GM12892 (cell line): ENCODE measurements at regions not wholly inside any gene's neighbourhood (a gene's known extent, or its start where the extent isn't known, plus 50 kb on each side); places are given as distances from the start of the nearest gene placed in this dataset.

ENCODE experiments used
- DNase-seq: peaks from one replicate; pipeline ENCODE4 v3.0.0; 2011; ENCODE audit not compliant: insufficient read length
- FAIRE-seq: peaks from 2 replicates; lab custom pipeline; 2011; peaks lifted over from hg19 to GRCh38; lab: Jason Lieb, UNC
- POLR2A ChIP-seq: IDR thresholded peaks from 2 replicates; pipeline ENCODE4 v1.6.1; 2011; ENCODE audit warnings: low read depth, low read length, control low read depth
- POLR2AphosphoS5 ChIP-seq: IDR thresholded peaks from 2 replicates; pipeline ENCODE4 v1.6.1; 2011; ENCODE audit warnings: low read depth, low read length, control low read depth
- TAF1 ChIP-seq: IDR thresholded peaks from 2 replicates; pipeline ENCODE4 v1.6.1; 2011; ENCODE audit warnings: low read depth, mild to moderate bottlenecking, control low read depth, low read length, borderline replicate concordance

DNA sequence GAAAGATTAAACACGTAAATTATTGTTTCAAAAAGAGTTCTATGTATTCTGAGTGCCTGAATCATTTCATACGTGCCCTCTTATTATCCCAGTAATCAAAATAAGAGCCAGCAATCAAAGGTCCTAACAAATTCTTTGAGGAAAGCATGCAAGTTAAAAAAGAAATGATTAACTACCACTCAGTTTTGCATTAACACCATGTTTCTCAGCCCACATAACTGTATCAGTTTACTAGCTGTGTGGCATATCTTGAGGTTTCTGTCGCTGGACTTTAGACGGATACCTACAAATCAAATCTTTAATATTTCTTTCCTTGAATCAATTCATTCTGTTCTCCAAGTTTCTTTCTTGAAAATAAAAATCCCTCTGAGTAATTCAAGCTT lies 668.9 kb upstream of the CHAC2 start:
- no peak for DNase-seq
- no peak for FAIRE-seq
- no peak for TF ChIP-seq TAF1

DNA sequence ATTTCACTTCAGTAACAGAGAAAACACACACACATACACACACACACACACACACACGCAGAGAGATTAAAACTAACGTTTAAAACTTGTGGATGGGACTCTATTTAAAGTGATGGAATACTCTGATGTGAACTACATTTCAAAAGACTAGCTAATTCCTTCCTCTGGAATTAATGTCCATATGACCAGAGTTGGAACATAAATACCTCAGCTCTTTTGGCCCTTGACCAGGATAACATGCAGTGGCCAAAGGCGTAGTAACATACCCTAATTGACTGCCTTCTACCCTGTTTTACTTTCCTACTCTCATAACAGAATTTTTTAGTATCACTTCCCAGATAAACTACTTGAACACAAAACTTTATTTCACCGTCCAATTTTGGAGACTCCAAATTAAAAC lies 671.3 kb upstream of the CHAC2 start:
- TF ChIP-seq TAF1 = no peak
- TF ChIP-seq POLR2AphosphoS5 = no peak
- TF ChIP-seq POLR2A = no peak
- no peak for DNase-seq
- FAIRE-seq = no peak

DNA sequence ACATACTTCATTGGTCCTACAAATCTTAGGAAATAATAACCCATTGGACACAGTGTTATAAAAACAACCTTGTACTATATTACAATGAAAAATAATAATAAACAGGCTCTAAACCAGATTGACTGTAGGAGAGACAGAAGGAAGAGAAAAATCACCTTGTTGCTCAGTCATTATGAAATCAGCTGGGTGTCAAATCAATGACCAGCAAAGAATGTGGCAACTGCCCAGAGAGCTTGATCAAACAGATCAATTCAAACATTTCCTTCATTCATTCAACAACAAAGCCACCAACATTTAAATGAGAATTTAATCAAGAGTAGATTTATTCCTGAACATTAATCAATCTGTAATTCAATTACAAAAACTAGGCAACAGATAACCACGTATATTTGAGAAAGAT lies 671.9 kb upstream of the CHAC2 start:
- FAIRE-seq = no peak

DNA sequence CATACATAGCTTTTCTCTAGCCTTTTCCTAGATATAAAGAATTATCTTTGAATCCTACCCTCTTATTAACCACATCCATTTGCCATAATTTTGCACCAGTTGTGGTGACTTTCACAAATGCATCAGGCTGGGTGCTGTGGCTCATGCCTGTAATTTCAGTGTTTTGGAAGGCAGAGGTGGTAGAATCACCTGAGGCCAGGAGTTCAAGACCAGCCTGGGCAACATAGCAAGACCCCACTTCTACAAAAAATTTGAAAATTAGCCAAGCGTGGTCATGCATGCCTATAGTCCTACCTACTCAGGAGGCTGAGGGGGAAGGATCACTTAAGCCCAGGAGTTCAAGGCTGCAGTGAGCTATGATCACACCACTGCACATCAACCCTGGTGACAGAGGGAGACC lies 672.4 kb upstream of the CHAC2 start:
- no peak for TF ChIP-seq TAF1
- no peak for TF ChIP-seq POLR2AphosphoS5
- no peak for TF ChIP-seq POLR2A
- no peak for FAIRE-seq
- DNase-seq = no peak

More for the DNA sequence above, 671.9 kb upstream of the CHAC2 start:
- no peak for DNase-seq
- TF ChIP-seq TAF1 (no peak), POLR2AphosphoS5 (no peak), POLR2A (no peak)

DNA sequence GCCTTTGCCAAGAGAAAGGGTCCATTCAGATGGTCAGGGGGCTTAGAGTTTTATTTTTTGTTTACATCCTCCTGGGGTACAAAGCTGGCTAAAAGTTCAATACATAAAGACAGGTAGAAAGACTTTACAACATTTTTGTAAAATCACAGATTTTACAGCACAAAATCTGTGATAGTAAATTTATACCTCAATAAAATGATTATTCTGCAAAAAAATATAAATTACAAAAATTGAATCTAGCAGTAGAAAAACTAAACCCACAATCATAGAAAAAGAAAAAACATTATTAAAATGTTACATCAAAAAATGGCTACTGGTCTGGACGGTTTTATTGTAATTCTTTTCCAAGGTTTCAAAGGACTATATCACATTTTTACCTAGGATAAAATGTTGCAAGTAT lies 674.2 kb upstream of the CHAC2 start:
- no peak for TF ChIP-seq TAF1
- TF ChIP-seq POLR2AphosphoS5 = no peak
- no peak for TF ChIP-seq POLR2A
- DNase-seq (no peak), FAIRE-seq (no peak)

DNA sequence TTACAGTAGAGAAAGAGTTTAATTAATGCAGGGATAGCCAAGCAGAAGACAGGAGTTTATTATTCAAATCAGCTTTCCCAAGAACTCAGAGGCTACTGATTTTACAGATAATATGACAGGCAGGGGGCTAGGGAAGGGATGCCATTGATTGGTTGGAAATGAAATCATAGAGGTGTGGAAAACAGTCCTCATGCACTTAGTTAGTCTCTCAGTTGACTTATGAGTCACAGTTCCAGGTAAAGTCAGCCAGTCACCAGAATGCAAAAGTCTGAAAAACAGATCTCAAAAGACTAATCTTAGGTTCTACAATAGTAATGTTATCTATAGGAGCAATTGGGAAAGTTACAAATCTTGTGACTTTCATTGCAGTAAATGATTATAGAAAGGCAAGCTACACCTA lies 676.4 kb upstream of the CHAC2 start:
- no peak for TF ChIP-seq POLR2A
- TF ChIP-seq TAF1 = no peak
- TF ChIP-seq POLR2AphosphoS5 = no peak
- no peak for FAIRE-seq
- DNase-seq = no peak

DNA sequence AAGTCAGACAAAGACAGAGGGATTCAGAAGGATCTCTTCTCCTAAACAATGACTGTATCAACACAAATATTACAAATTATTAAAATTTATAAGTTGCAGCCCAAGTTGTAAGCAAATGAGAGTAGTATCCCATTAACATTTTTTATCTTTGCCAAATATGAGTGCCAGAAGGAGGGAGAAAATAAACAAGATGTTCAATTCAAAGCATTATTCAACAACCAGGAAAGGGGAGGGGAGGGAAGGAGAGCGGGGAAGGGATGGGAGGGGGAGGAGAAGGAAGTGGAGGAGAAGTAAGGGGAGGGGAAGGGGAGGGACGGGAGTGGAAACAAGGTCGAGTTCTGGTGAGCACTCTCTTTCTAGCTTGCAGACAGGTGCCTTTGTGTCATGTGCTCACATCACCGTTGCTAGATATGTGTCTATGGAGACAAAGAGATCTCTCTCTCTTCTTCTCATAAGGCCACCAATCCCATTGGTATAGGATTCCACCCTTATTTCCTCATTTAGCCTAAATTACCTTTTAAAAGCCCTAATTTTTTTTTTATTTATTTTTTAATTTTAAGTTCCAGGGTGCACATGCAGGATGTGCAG lies 679.6 kb upstream of the CHAC2 start:
- DNase-seq (no peak), FAIRE-seq (no peak)
- no peak for TF ChIP-seq TAF1
- TF ChIP-seq POLR2AphosphoS5 = no peak
- TF ChIP-seq POLR2A = no peak

DNA sequence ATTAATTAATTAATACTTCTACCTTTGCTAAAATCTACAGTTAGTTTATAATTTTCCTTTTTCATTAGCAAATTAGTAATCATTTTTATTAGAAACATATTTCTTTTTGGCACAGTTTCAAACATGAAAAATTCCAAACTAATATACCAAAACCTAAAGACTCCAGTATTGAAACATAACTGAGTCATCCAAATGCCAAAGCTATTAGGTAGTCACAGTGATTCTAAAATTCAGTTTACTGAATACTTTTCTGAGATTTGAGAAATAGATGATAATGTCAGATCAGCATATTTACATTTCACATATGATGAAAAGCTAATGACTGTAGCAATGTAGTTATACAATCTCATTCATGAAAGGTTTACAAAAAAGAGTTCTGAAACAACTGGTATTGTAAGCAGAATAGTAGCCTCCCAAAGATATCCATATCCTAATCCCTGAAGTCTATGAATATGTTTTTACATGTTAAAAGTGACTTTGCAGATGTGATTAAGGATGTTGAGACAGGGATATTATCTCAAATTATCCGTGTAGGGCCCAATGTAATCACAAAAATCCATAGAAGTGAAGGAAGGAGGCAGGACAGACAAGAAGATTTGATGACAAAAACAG lies 680.2 kb upstream of the CHAC2 start:
- DNase-seq = no peak
- TF ChIP-seq POLR2AphosphoS5 (no peak), TAF1 (no peak), POLR2A (no peak)
- no peak for FAIRE-seq

DNA sequence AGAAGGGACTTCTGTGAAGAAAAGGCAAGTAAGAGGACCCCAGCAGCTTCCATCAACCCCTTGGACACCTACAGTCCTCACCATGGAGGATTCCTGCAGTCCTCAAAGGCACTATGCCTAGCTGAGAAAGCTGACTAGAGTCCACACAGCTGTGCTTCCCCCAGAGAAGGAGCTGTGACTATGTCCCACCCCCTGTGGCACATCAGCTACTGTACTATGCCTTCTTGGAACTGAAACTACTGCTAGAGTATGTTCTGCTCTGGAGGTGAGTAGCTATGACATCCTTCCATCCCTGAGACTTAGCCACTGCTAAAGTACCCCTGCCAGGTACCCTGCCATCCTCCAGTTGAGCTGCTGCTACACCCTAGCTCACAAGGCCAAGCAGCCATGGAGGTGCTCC lies 690.2 kb upstream of the CHAC2 start:
- FAIRE-seq = no peak
- no peak for TF ChIP-seq POLR2A
- TF ChIP-seq POLR2AphosphoS5 = no peak
- TF ChIP-seq TAF1 = no peak

DNA sequence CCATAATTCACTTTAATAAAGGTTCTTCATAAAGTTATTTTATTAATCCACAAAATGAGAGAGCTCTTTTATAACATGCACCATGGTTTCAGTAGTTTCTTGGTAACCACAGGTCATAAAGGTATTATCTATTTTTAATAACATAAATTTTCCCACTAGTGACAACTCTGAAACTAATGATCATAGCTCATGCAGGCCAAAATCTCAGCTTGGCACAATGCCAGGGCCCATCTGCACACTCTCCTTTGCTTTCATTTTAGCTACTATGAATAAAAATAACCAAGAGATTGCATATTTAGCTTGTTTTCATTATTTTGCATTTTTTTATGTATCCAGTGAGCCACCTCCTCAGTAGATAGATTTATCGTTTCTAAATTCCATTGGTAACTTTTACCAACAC lies 691.8 kb upstream of the CHAC2 start:
- DNase-seq (no peak), FAIRE-seq (no peak)
- no peak for TF ChIP-seq POLR2AphosphoS5
- no peak for TF ChIP-seq TAF1
- no peak for TF ChIP-seq POLR2A

More for the DNA sequence above, 690.2 kb upstream of the CHAC2 start:
- DNase-seq = no peak

DNA sequence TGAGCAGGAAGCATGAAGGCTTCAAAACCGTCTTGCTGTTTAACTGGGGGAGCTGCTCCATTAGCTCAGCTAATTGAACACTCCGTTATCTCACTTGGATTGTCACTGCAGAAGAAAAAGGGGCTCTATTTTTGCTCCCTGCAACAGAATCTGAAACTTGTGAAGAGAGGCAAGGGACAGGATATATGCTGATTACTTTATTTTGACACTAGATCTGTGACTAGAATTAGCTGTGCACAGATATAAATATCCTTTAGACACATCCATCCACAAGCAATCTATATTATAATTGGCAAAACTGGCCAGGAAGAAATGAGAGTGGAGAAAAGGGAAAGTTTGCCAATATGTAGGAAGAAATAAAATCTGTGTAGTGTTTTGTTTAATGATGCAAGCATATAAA lies 700.1 kb upstream of the CHAC2 start:
- DNase-seq = no peak
- FAIRE-seq = no peak
- TF ChIP-seq POLR2A (no peak), TAF1 (no peak), POLR2AphosphoS5 (no peak)

DNA sequence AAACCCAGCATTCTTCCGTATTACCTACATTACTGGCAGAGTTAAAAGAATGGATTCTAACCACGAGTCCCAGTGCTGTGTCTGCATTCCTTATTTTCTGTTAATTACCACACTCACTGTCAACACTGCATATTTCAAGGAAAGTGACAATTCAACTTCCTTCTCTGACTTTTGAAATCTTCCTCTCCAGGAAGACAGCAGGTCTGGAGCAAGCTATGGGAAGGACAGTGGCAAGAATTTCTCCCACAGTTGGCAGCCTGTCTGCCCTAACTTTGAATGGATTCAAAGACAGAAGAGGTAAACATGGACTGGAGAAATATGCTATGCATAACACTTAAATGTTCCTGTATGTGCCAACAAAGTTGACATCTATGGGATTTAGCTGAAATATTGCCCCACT lies 700.5 kb upstream of the CHAC2 start:
- no peak for FAIRE-seq
- no peak for TF ChIP-seq POLR2A
- TF ChIP-seq TAF1 = no peak
- no peak for TF ChIP-seq POLR2AphosphoS5
- DNase-seq = no peak
